ENCODE measurements at regions not wholly inside any gene's neighbourhood (a gene's known extent, or its start where the extent isn't known, plus 50 kb on each side); places are given as distances from the start of the nearest gene placed in this dataset.

GRCh38 chr5:144072518-144072927 is 97.9 kb downstream of the YIPF5 start:
- no peak for TF ChIP-seq CTCF (IDR thresholded peaks at IDR 0.05; ENCODE audit: low read length, missing control alignments)
- DNase-seq (ENCODE audit: low read depth): peak; percentile 45

GRCh38 chr5:144076521-144077083 is 93.9 kb downstream of the YIPF5 start:
- no peak for DNase-seq (ENCODE audit: low read depth)
- no peak for TF ChIP-seq CTCF (IDR thresholded peaks at IDR 0.05; ENCODE audit: low read length, missing control alignments)
- no peak overlapping the region for H3K4me3 ChIP-seq (replicated peaks; ENCODE audit: low read depth, low read length)

More at GRCh38 chr5:144072518-144072927, 97.9 kb downstream of the YIPF5 start:
- H3K4me3 ChIP-seq (replicated peaks; ENCODE audit: low read depth, low read length): no peak overlapping the region

GRCh38 chr5:144083185-144083584 is 87.3 kb downstream of the YIPF5 start:
- no peak overlapping the region for H3K4me3 ChIP-seq (replicated peaks; ENCODE audit: low read depth, low read length)
- no peak for TF ChIP-seq CTCF (IDR thresholded peaks at IDR 0.05; ENCODE audit: low read length, missing control alignments)
- DNase-seq (ENCODE audit: low read depth): no peak

GRCh38 chr5:144084971-144085370 is 85.5 kb downstream of the YIPF5 start:
- no peak for DNase-seq (ENCODE audit: low read depth)
- TF ChIP-seq CTCF (IDR thresholded peaks at IDR 0.05; ENCODE audit: low read length, missing control alignments): no peak
- H3K4me3 ChIP-seq (replicated peaks; ENCODE audit: low read depth, low read length): no peak overlapping the region

GRCh38 chr5:144085381-144085780 is 85.1 kb downstream of the YIPF5 start:
- DNase-seq (ENCODE audit: low read depth): no peak
- no peak for TF ChIP-seq CTCF (IDR thresholded peaks at IDR 0.05; ENCODE audit: low read length, missing control alignments)

GRCh38 chr5:144086295-144086694 is 84.2 kb downstream of the YIPF5 start:
- TF ChIP-seq CTCF (IDR thresholded peaks at IDR 0.05; ENCODE audit: low read length, missing control alignments): no peak
- no peak overlapping the region for H3K4me3 ChIP-seq (replicated peaks; ENCODE audit: low read depth, low read length)
- DNase-seq (ENCODE audit: low read depth): no peak

More at GRCh38 chr5:144085381-144085780, 85.1 kb downstream of the YIPF5 start:
- no peak overlapping the region for H3K4me3 ChIP-seq (replicated peaks; ENCODE audit: low read depth, low read length)

GRCh38 chr5:144087576-144087975 is 82.9 kb downstream of the YIPF5 start:
- H3K4me3 ChIP-seq (replicated peaks; ENCODE audit: low read depth, low read length): no peak overlapping the region
- no peak for DNase-seq (ENCODE audit: low read depth)
- TF ChIP-seq CTCF (IDR thresholded peaks at IDR 0.05; ENCODE audit: low read length, missing control alignments): no peak

Measured in fibroblast of pulmonary artery (primary cell).